ENCODE measurements at regions not wholly inside any gene's neighbourhood (a gene's known extent, or its start where the extent isn't known, plus 50 kb on each side); places are given as distances from the start of the nearest gene placed in this dataset.

GRCh38 chr3:177883091-177883490, 653.1 kb upstream of the KCNMB2 start:
- TF ChIP-seq HNF4A (conservative IDR thresholded peaks at IDR 0.05) (no peak), GABPA (IDR thresholded peaks at IDR 0.05 in 1 of 2, conservative IDR thresholded peaks at IDR 0.05 in 1 of 2) (no peak), CTCF (IDR thresholded peaks at IDR 0.05; ENCODE audit: low read depth, low read length, missing input control) (no peak), FOXA2 (IDR thresholded peaks at IDR 0.05) (no peak), YY1 (IDR thresholded peaks at IDR 0.05) (no peak), ATF3 (IDR thresholded peaks at IDR 0.05) (no peak), RAD21 (IDR thresholded peaks at IDR 0.05) (no peak), NR2F2 (IDR thresholded peaks at IDR 0.05) (no peak), ZBTB33 (IDR thresholded peaks at IDR 0.05) (no peak), HNF4G (IDR thresholded peaks at IDR 0.05) (no peak), TAF1 (conservative IDR thresholded peaks at IDR 0.05) (no peak), FOXA1 (IDR thresholded peaks at IDR 0.05) (no peak), EGR1 (IDR thresholded peaks at IDR 0.05; ENCODE audit: low read depth in 2 of 2) (no peak)
- Histone ChIP-seq H3K36me3 (ENCODE audit: control insufficient read depth in 4 of 4, insufficient read depth in 3 of 4, low read depth in 1 of 4, low read length in 3 of 4) (no peaks in the 10 kb centered on the region), H3K27me3 (ENCODE audit: control insufficient read depth in 4 of 4, insufficient read depth in 4 of 4, low read length in 3 of 4) (no peaks in the 10 kb centered on the region), H3K27ac (ENCODE audit: low read depth in 1 of 2, low read length in 2 of 2) (no peak overlapping the region), H3K4me3 (ENCODE audit: low read depth in 1 of 3, low read length in 3 of 3) (no peak overlapping the region), H3K4me1 (ENCODE audit: control insufficient read depth in 4 of 4, insufficient read depth in 4 of 4, low read length in 3 of 4) (no peaks in the 10 kb centered on the region), H3K9ac (ENCODE audit: low read depth in 1 of 2, low read length in 2 of 2) (no peak overlapping the region), H3K9me3 (ENCODE audit: control insufficient read depth in 4 of 4, low read length in 3 of 4) (no peaks in the 10 kb centered on the region)
- DNase-seq (ENCODE audit: low spot score), result no peak
- 46% methylated on average over 2 of the region's 2 CpGs for WGBS

GRCh38 chr3:177883957-177884356, 652.3 kb upstream of the KCNMB2 start:
- no peak for TF ChIP-seq RAD21 (IDR thresholded peaks at IDR 0.05)
- no peak for TF ChIP-seq YY1 (IDR thresholded peaks at IDR 0.05)
- no peak for TF ChIP-seq ZBTB33 (IDR thresholded peaks at IDR 0.05)
- TF ChIP-seq ATF3 (IDR thresholded peaks at IDR 0.05), result no peak
- no peak for TF ChIP-seq CTCF (IDR thresholded peaks at IDR 0.05; ENCODE audit: low read depth, low read length, missing input control)
- TF ChIP-seq GABPA (IDR thresholded peaks at IDR 0.05 in 1 of 2, conservative IDR thresholded peaks at IDR 0.05 in 1 of 2), result no peak
- no peak for TF ChIP-seq HNF4A (conservative IDR thresholded peaks at IDR 0.05)
- no peak for TF ChIP-seq HNF4G (IDR thresholded peaks at IDR 0.05)
- TF ChIP-seq FOXA2 (IDR thresholded peaks at IDR 0.05), result no peak
- TF ChIP-seq FOXA1 (IDR thresholded peaks at IDR 0.05), result no peak
- TF ChIP-seq EGR1 (IDR thresholded peaks at IDR 0.05; ENCODE audit: low read depth in 2 of 2), result no peak
- no peak for TF ChIP-seq JUND (IDR thresholded peaks at IDR 0.05)
- TF ChIP-seq RXRA (IDR thresholded peaks at IDR 0.05), result no peak
- no peak for TF ChIP-seq REST (IDR thresholded peaks at IDR 0.05)
- TF ChIP-seq SP1 (IDR thresholded peaks at IDR 0.05), result no peak
- no peak for TF ChIP-seq MAX (IDR thresholded peaks at IDR 0.05)
- TF ChIP-seq TAF1 (conservative IDR thresholded peaks at IDR 0.05), result no peak
- no peak for TF ChIP-seq NR2F2 (IDR thresholded peaks at IDR 0.05)
- Histone ChIP-seq H3K4me3 (ENCODE audit: low read depth in 1 of 3, low read length in 3 of 3) (no peak overlapping the region), H3K9me3 (ENCODE audit: control insufficient read depth in 4 of 4, low read length in 3 of 4) (no peaks in the 10 kb centered on the region), H3K36me3 (ENCODE audit: control insufficient read depth in 4 of 4, insufficient read depth in 3 of 4, low read depth in 1 of 4, low read length in 3 of 4) (no peaks in the 10 kb centered on the region), H3K27me3 (ENCODE audit: control insufficient read depth in 4 of 4, insufficient read depth in 4 of 4, low read length in 3 of 4) (no peaks in the 10 kb centered on the region), H3K27ac (ENCODE audit: low read depth in 1 of 2, low read length in 2 of 2) (no peak overlapping the region), H3K4me1 (ENCODE audit: control insufficient read depth in 4 of 4, insufficient read depth in 4 of 4, low read length in 3 of 4) (no peaks in the 10 kb centered on the region), H3K9ac (ENCODE audit: low read depth in 1 of 2, low read length in 2 of 2) (no peak overlapping the region)
- 90% methylated on average over 1 of the region's 1 CpG for WGBS
- no peak for DNase-seq (ENCODE audit: low spot score)
